GM12864 (cell line): ENCODE measurements at regions not wholly inside any gene's neighbourhood (a gene's known extent, or its start where the extent isn't known, plus 50 kb on each side); places are given as distances from the start of the nearest gene placed in this dataset.

Experiments used
- DNase-seq: peaks from one replicate; pipeline ENCODE4 v3.0.0-alpha.2; 2011; ENCODE audit warnings: low read depth
- H3K4me3 ChIP-seq: 2 replicates; pipeline ENCODE4 v1.5.1; 2011; ENCODE audit warnings: mild to moderate bottlenecking, low read depth, low read length, control low read depth
- TF ChIP-seq, protein P1 (sequence below): IDR thresholded peaks from 2 replicates; pipeline ENCODE4 v1.5.1; 2011; ENCODE audit warnings: low read depth, mild to moderate bottlenecking, moderate library complexity, low read length, control low read depth, inconsistent platforms; ENCODE audit errors: missing control alignments

DNA sequence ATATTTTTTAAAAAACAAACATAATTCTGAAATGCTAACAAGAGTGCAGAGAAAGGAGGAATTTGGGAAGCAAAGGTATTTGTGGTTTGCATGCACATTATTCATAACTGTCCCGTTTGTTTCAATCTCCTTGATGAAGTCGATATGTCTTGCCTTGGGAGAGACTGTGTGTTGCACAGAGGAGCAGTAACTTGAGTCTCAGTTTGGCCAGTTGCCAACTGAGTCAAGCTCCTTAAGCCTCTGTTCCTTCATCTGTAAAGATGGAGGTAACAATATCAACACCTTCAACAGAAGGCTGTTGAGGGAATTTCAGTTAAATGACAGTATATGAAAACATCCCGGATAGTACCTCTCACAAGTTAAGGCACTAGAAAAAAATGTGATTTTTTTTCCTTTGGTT, 226.2 kb downstream of the ASXL3 start:
- TF ChIP-seq, protein P1, sequence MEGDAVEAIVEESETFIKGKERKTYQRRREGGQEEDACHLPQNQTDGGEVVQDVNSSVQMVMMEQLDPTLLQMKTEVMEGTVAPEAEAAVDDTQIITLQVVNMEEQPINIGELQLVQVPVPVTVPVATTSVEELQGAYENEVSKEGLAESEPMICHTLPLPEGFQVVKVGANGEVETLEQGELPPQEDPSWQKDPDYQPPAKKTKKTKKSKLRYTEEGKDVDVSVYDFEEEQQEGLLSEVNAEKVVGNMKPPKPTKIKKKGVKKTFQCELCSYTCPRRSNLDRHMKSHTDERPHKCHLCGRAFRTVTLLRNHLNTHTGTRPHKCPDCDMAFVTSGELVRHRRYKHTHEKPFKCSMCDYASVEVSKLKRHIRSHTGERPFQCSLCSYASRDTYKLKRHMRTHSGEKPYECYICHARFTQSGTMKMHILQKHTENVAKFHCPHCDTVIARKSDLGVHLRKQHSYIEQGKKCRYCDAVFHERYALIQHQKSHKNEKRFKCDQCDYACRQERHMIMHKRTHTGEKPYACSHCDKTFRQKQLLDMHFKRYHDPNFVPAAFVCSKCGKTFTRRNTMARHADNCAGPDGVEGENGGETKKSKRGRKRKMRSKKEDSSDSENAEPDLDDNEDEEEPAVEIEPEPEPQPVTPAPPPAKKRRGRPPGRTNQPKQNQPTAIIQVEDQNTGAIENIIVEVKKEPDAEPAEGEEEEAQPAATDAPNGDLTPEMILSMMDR = no peak
- no peak for DNase-seq
- H3K4me3 ChIP-seq = no peak overlapping the region

DNA sequence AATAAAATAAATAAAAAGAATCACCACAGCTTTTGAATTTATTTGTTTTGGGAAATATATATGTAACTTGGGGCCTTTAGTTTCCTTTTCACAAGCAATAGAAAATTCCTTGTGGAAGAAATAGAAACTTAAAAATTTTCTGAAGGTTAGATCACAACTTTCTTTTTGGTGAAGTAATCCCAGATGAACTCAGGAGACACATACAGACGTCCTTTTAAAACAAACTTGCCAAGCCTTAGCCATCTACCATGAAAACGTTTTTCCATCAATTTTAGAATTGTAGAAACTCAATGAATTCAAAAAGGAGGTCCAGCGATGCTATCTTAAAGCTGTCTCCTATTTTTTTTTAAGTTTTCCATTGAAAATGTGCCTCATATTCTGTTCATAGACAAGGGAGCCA, 225.6 kb downstream of the ASXL3 start:
- H3K4me3 ChIP-seq = no peak overlapping the region
- TF ChIP-seq, protein P1 = no peak
- no peak for DNase-seq

DNA sequence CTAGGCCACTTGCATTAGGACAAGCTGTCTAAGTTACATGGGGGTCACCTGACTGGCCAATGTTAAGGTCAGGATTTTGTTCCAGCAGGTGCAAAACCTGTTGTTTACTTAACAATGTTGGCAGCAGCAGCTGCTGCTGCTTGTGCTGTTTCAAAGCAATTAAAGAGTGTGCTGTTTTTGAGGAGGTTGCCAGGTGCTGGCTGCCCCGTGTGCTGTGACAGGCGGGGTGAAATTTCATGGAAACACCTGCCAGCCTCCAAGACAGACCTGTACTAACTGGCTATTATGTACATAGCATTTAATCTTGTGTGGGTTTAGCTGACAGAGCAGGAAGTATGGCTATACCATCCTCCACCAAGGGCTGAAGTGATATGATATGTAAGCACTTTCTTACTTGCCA, 224.9 kb downstream of the ASXL3 start:
- no peak for DNase-seq
- no peak overlapping the region for H3K4me3 ChIP-seq
- TF ChIP-seq, protein P1 = no peak
